ENCODE measurements at regions not wholly inside any gene's neighbourhood (a gene's known extent, or its start where the extent isn't known, plus 50 kb on each side); places are given as distances from the start of the nearest gene placed in this dataset.
"Not testable (repeated sequence)": the region's sequence is repeated elsewhere in the genome, so short reads cannot be mapped to it uniquely, and the experiment has no call there.

DNA sequence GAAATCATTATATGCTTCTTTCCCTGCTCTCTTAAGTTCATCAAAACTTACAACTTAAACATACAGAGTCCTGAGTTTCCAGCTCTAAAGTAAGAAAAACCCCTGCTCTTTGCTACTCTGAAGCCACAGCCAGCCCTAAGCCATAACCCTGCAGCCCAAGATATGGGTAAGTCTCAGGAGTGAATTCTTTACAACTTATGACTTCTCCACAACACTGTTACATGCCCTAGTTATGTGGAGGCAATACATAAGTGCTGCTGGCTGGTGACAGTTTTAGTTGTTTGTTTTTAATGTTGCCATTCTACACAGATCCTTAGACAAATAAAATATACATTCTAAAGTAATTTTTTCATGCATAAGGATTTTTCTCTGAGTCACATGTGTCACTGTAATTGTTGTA, 100.2 kb downstream of the FBXO8 start:
- no peaks in the 10 kb centered on the region for H3K4me1 ChIP-seq (ENCODE audit: control insufficient read depth in 3 of 3, insufficient read depth in 3 of 3, low read length in 3 of 3)
- no peaks in the 10 kb centered on the region for H3K9me3 ChIP-seq (ENCODE audit: control insufficient read depth in 3 of 3, low read length in 3 of 3)
- H3K4me3 ChIP-seq (ENCODE audit: low read length in 3 of 3) = no peak overlapping the region
- H3K36me3 ChIP-seq (ENCODE audit: control insufficient read depth in 3 of 3, insufficient read depth in 3 of 3, low read length in 3 of 3) = no peaks in the 10 kb centered on the region
- no peak overlapping the region for H3K27ac ChIP-seq (ENCODE audit: low read depth, low read length)
- H3K9ac ChIP-seq (ENCODE audit: low read depth in 1 of 3, low read length in 3 of 3) = no peak overlapping the region
- H3K27me3 ChIP-seq (ENCODE audit: control insufficient read depth in 3 of 3, insufficient read depth in 3 of 3, low read length in 3 of 3) = peaks cover 0 to 2% (median 0%) of the 10 kb centered on the region in 3 donors

DNA sequence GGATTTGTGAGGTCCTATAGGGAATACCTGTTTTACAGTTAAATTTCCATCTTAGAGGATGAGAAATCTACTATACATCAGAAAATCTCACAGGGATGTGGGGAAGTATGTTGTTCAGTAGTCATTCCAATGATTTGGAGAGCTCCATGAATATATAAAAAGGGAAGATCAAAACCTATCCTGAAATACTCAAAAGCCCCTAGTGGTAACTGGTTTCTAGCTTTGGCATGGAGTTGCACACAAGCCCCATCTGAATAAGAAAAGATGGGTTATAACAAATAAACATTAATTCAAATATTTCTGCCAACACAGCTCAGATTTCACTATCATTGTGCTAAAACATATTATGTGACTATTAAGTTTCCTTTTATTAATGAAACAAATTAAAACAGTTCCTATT, 101.6 kb downstream of the FBXO8 start:
- H3K36me3 ChIP-seq (ENCODE audit: control insufficient read depth in 3 of 3, insufficient read depth in 3 of 3, low read length in 3 of 3) = no peaks in the 10 kb centered on the region
- H3K9ac ChIP-seq (ENCODE audit: low read depth in 1 of 3, low read length in 3 of 3) = no peak overlapping the region
- H3K27me3 ChIP-seq (ENCODE audit: control insufficient read depth in 3 of 3, insufficient read depth in 3 of 3, low read length in 3 of 3) = peaks cover 0 to 2% (median 0%) of the 10 kb centered on the region in 3 donors
- no peaks in the 10 kb centered on the region for H3K9me3 ChIP-seq (ENCODE audit: control insufficient read depth in 3 of 3, low read length in 3 of 3)
- H3K4me1 ChIP-seq (ENCODE audit: control insufficient read depth in 3 of 3, insufficient read depth in 3 of 3, low read length in 3 of 3) = no peaks in the 10 kb centered on the region
- H3K27ac ChIP-seq (ENCODE audit: low read depth, low read length) = no peak overlapping the region
- no peak overlapping the region for H3K4me3 ChIP-seq (ENCODE audit: low read length in 3 of 3)

DNA sequence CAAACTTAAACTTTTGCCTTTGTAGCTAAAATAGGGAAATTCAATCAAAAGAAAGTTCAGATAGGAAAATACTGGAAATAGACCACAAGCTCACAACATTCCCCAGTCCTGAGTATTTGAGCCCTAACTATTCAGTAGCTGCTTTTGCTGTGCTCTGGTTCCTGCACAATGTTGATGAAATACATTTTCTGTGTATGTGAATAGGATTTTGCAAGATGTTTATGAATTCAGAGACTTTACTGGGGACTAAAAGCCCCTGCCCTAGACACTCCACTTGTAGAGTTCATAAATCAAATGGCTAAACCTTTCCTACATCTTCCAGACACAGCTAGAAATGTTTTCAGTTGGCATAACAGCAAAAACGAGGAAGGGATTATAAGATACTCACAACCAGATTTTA, 105.9 kb downstream of the FBXO8 start:
- H3K9me3 ChIP-seq (ENCODE audit: control insufficient read depth in 3 of 3, low read length in 3 of 3) = no peaks in the 10 kb centered on the region
- no peak overlapping the region for H3K27ac ChIP-seq (ENCODE audit: low read depth, low read length)
- no peaks in the 10 kb centered on the region for H3K4me1 ChIP-seq (ENCODE audit: control insufficient read depth in 3 of 3, insufficient read depth in 3 of 3, low read length in 3 of 3)
- H3K36me3 ChIP-seq (ENCODE audit: control insufficient read depth in 3 of 3, insufficient read depth in 3 of 3, low read length in 3 of 3) = no peaks in the 10 kb centered on the region
- no peak overlapping the region for H3K9ac ChIP-seq (ENCODE audit: low read depth in 1 of 3, low read length in 3 of 3)
- H3K27me3 ChIP-seq (ENCODE audit: control insufficient read depth in 3 of 3, insufficient read depth in 3 of 3, low read length in 3 of 3) = peaks cover 0 to 3% (median 0%) of the 10 kb centered on the region in 3 donors
- no peak overlapping the region for H3K4me3 ChIP-seq (ENCODE audit: low read length in 3 of 3)

DNA sequence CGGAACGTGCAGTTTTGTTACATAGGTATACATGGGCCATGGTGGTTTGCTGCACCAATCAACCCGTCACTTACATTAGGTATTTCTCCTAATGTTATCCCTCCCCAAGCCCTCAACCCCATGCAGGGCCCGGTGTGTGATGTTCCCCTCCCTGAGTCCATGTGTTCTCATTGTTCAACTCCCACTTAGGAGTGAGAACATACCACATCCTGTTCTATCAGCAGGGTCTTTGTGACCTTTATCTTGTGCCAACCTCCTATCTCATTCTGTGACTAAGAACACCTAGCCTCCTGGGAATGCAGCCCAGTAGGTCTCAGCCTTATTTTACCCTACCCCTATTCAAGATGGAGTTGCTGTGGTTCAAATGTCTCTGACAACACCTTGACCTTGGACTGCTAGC, 107.6 kb downstream of the FBXO8 start:
- not testable (repeated sequence) for H3K4me3 ChIP-seq (ENCODE audit: low read length in 3 of 3); H3K4me1 ChIP-seq (ENCODE audit: control insufficient read depth in 3 of 3, insufficient read depth in 3 of 3, low read length in 3 of 3); H3K9ac ChIP-seq (ENCODE audit: low read depth in 1 of 3, low read length in 3 of 3); H3K27me3 ChIP-seq (ENCODE audit: control insufficient read depth in 3 of 3, insufficient read depth in 3 of 3, low read length in 3 of 3); H3K9me3 ChIP-seq (ENCODE audit: control insufficient read depth in 3 of 3, low read length in 3 of 3); H3K27ac ChIP-seq (ENCODE audit: low read depth, low read length); H3K36me3 ChIP-seq (ENCODE audit: control insufficient read depth in 3 of 3, insufficient read depth in 3 of 3, low read length in 3 of 3)

DNA sequence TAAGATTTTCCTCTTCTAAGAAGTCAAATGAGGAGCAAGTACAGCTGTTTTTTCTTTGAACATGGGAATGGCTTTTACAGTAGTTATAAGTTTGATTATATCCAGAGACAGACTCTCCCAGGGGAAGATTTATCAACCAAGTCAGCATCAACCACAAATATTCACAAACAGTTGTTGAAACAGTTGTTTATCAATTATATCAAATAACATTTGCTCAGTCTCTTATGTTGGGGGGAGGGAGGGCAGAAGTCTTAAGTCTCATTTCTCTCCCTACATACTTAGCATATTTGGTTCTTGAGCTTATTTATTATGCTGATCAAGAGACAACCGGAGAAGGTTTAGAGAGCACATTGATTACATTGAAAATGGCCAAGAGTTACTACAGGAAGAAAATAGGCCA, 110.1 kb downstream of the FBXO8 start:
- Histone ChIP-seq H3K9me3 (ENCODE audit: control insufficient read depth in 3 of 3, low read length in 3 of 3) (no peaks in the 10 kb centered on the region), H3K9ac (ENCODE audit: low read depth in 1 of 3, low read length in 3 of 3) (no peak overlapping the region), H3K27ac (ENCODE audit: low read depth, low read length) (no peak overlapping the region), H3K36me3 (ENCODE audit: control insufficient read depth in 3 of 3, insufficient read depth in 3 of 3, low read length in 3 of 3) (no peaks in the 10 kb centered on the region), H3K4me3 (ENCODE audit: low read length in 3 of 3) (no peak overlapping the region), H3K4me1 (ENCODE audit: control insufficient read depth in 3 of 3, insufficient read depth in 3 of 3, low read length in 3 of 3) (no peaks in the 10 kb centered on the region), H3K27me3 (ENCODE audit: control insufficient read depth in 3 of 3, insufficient read depth in 3 of 3, low read length in 3 of 3) (peaks cover 0 to 10% (median 0%) of the 10 kb centered on the region in 3 donors)

DNA sequence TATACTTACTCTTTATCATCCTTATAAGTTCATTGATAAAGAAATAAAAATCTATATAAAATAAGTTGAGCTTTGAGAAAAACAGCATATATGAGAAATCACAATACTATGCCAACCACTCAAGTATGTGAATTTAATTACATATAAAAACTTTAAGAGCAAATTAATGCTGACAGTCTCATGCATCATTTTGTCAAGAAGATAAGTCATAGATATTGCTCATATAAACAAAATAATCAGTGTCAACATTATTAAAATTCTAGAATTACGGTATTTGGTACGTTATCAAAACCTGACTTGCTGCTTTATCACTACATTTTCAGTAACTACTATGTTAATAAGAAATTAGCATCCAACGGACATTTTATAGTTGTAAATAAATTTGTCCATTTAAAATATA, 111.2 kb downstream of the FBXO8 start:
- no peak overlapping the region for H3K9ac ChIP-seq (ENCODE audit: low read depth in 1 of 3, low read length in 3 of 3)

DNA sequence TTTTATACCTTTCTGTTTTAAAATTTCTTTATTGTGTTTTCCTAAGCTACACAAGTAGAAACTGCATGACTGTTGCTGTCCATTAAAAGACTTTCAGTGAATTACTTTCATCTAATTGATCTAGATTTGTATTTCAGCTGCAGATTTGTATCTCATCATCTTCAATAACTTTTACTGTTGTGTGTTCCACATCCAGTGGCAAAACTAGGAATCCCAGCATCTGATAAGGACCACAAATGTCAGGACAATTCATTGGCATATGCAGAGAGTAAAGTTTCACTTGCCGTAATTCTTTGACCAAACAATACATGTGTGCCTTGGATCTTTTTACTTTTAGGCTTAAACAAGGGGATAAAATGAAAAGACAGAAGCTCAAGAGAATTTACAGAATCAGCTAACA, 112.6 kb downstream of the FBXO8 start:
- Histone ChIP-seq H3K4me3 (ENCODE audit: low read length in 3 of 3) (no peak overlapping the region), H3K27ac (ENCODE audit: low read depth, low read length) (no peak overlapping the region), H3K9ac (ENCODE audit: low read depth in 1 of 3, low read length in 3 of 3) (no peak overlapping the region), H3K9me3 (ENCODE audit: control insufficient read depth in 3 of 3, low read length in 3 of 3) (no peaks in the 10 kb centered on the region), H3K36me3 (ENCODE audit: control insufficient read depth in 3 of 3, insufficient read depth in 3 of 3, low read length in 3 of 3) (no peaks in the 10 kb centered on the region), H3K27me3 (ENCODE audit: control insufficient read depth in 3 of 3, insufficient read depth in 3 of 3, low read length in 3 of 3) (peaks cover 0 to 7% (median 0%) of the 10 kb centered on the region in 3 donors), H3K4me1 (ENCODE audit: control insufficient read depth in 3 of 3, insufficient read depth in 3 of 3, low read length in 3 of 3) (no peaks in the 10 kb centered on the region)

More for the DNA sequence above, 111.2 kb downstream of the FBXO8 start:
- H3K9me3 ChIP-seq (ENCODE audit: control insufficient read depth in 3 of 3, low read length in 3 of 3) = no peaks in the 10 kb centered on the region
- H3K36me3 ChIP-seq (ENCODE audit: control insufficient read depth in 3 of 3, insufficient read depth in 3 of 3, low read length in 3 of 3) = no peaks in the 10 kb centered on the region
- no peak overlapping the region for H3K27ac ChIP-seq (ENCODE audit: low read depth, low read length)
- no peak overlapping the region for H3K4me3 ChIP-seq (ENCODE audit: low read length in 3 of 3)
- H3K4me1 ChIP-seq (ENCODE audit: control insufficient read depth in 3 of 3, insufficient read depth in 3 of 3, low read length in 3 of 3) = no peaks in the 10 kb centered on the region
- peaks cover 0 to 10% (median 0%) of the 10 kb centered on the region in 3 donors for H3K27me3 ChIP-seq (ENCODE audit: control insufficient read depth in 3 of 3, insufficient read depth in 3 of 3, low read length in 3 of 3)

DNA sequence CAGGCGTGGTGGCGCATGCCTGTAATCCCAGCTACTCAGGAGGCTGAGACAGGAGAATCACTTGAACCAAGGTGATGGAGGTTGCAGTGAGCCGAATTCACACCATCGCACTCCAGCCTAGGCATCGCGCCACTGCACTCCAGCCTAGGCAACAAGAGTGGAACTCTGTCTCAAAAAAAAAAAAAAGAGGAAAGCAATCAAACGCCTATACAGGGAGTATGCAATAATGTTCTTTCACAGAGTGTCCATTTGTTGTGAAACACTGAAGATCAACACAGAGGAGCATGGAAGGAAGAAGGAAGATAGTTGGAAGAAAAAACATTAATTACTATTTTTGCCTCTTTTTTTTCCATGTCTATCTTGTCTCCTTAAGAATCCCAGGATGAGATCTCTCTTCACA, 113.4 kb downstream of the FBXO8 start:
- no peaks in the 10 kb centered on the region for H3K4me1 ChIP-seq (ENCODE audit: control insufficient read depth in 3 of 3, insufficient read depth in 3 of 3, low read length in 3 of 3)
- H3K9me3 ChIP-seq (ENCODE audit: control insufficient read depth in 3 of 3, low read length in 3 of 3) = no peaks in the 10 kb centered on the region
- no peaks in the 10 kb centered on the region for H3K36me3 ChIP-seq (ENCODE audit: control insufficient read depth in 3 of 3, insufficient read depth in 3 of 3, low read length in 3 of 3)
- H3K27me3 ChIP-seq (ENCODE audit: control insufficient read depth in 3 of 3, insufficient read depth in 3 of 3, low read length in 3 of 3) = peaks cover 0 to 7% (median 0%) of the 10 kb centered on the region in 3 donors
- no peak overlapping the region for H3K9ac ChIP-seq (ENCODE audit: low read depth in 1 of 3, low read length in 3 of 3)
- no peak overlapping the region for H3K4me3 ChIP-seq (ENCODE audit: low read length in 3 of 3)
- no peak overlapping the region for H3K27ac ChIP-seq (ENCODE audit: low read depth, low read length)

DNA sequence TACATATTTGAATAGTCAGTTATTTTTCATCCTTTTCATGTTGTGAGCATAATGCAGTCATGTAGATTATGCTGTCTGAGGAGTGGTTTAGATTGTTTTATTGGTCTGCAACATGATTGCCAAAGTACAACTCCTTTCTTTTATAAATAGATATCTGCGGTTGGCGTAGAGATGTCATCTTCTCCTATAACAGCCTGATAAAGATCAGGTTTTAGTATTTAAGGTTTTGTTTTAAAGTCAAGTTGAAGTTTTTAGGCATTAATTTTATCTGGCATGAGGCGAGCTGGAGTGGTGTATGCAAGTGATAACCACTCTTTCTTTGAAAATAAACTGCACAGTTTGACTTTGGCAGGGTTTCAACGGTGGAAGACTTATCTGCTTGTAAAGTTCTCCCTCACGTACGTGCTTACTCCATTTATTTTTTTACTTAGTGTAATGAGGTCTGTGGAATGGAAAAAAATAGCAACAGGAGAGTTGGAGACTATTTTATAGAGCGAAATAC, 126.3 kb downstream of the FBXO8 start:
- Histone ChIP-seq H3K36me3 (ENCODE audit: control insufficient read depth in 3 of 3, insufficient read depth in 3 of 3, low read length in 3 of 3) (no peaks in the 10 kb centered on the region), H3K9me3 (ENCODE audit: control insufficient read depth in 3 of 3, low read length in 3 of 3) (no peaks in the 10 kb centered on the region), H3K27ac (ENCODE audit: low read depth, low read length) (no peak overlapping the region), H3K9ac (ENCODE audit: low read depth in 1 of 3, low read length in 3 of 3) (no peak overlapping the region), H3K4me3 (ENCODE audit: low read length in 3 of 3) (no peak overlapping the region), H3K4me1 (ENCODE audit: control insufficient read depth in 3 of 3, insufficient read depth in 3 of 3, low read length in 3 of 3) (no peaks in the 10 kb centered on the region), H3K27me3 (ENCODE audit: control insufficient read depth in 3 of 3, insufficient read depth in 3 of 3, low read length in 3 of 3) (no peaks in the 10 kb centered on the region)

DNA sequence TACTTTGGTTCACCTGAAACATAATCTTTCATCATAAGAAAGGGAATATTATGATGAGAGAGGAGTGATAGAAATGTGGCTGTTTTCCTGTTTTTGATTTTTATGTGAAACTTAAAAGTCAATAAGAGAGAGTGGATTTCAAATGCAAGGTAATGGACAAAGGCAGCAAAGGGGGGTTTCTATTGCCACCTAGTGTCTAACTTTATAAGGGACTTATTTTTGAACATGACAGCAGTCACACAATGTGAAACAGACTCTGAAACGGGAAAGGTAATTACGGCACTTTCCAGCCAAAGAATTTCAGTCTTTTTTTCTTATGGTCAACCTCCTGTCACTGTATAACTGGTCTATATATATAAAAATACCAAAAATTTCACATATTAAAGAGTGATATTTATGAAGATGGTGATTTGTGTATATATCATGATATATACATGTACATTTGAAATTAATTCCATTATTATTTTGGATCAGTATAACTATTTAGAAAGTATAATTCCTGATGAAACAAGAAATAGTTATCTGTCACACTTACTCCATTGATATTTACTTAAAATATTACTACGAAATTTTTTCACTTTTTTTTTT, 127.1 kb downstream of the FBXO8 start:
- Histone ChIP-seq H3K9me3 (ENCODE audit: control insufficient read depth in 3 of 3, low read length in 3 of 3) (no peaks in the 10 kb centered on the region), H3K36me3 (ENCODE audit: control insufficient read depth in 3 of 3, insufficient read depth in 3 of 3, low read length in 3 of 3) (no peaks in the 10 kb centered on the region), H3K27me3 (ENCODE audit: control insufficient read depth in 3 of 3, insufficient read depth in 3 of 3, low read length in 3 of 3) (no peaks in the 10 kb centered on the region), H3K4me3 (ENCODE audit: low read length in 3 of 3) (no peak overlapping the region), H3K4me1 (ENCODE audit: control insufficient read depth in 3 of 3, insufficient read depth in 3 of 3, low read length in 3 of 3) (no peaks in the 10 kb centered on the region), H3K9ac (ENCODE audit: low read depth in 1 of 3, low read length in 3 of 3) (no peak overlapping the region), H3K27ac (ENCODE audit: low read depth, low read length) (no peak overlapping the region)
